ENCODE measurements at regions not wholly inside any gene's neighbourhood (a gene's known extent, or its start where the extent isn't known, plus 50 kb on each side); places are given as distances from the start of the nearest gene placed in this dataset.

DNA sequence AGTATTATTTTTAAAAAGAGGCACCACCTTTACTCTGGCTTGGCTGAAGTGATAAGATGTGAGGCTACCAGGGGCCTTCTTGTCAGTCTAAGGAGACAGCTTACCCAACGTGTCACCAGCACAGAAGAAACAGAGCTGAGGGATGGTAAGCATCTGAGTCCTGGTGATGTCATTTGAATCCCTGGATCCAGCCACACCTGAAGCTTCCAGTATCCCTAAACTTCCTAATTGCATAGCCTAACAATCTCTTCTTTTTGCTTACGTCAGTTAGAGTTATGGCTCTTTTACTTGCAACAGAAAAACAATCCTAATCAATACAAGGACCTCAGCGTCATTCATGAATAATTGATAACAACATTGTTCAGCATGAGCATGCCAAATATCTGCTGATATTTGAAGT lies 436.6 kb downstream of the SHISA9 start:
- Histone ChIP-seq H3K27me3 (no peaks in the 10 kb centered on the region), H3K9ac (ENCODE audit: low read depth in 2 of 2, low read length in 2 of 2) (no peak overlapping the region), H3K4me1 (no peaks in the 10 kb centered on the region), H3K9me3 (no peaks in the 10 kb centered on the region), H3K36me3 (no peaks in the 10 kb centered on the region), H3K4me3 (no peak overlapping the region), H3K27ac (no peak overlapping the region)
- DNase-seq, result no peak
- intact Hi-C loops (cut with DNase I), result no loop called here
- TF ChIP-seq CTCF (IDR thresholded peaks at IDR 0.05), result no peak

- DNase-seq, result no peak
- Histone ChIP-seq H3K27me3 (no peaks in the 10 kb centered on the region), H3K36me3 (no peaks in the 10 kb centered on the region), H3K9me3 (no peaks in the 10 kb centered on the region), H3K27ac (no peak overlapping the region), H3K9ac (ENCODE audit: low read depth in 2 of 2, low read length in 2 of 2) (no peak overlapping the region), H3K4me1 (no peaks in the 10 kb centered on the region), H3K4me3 (no peak overlapping the region)
- intact Hi-C loops (cut with DNase I), result no loop called here
- TF ChIP-seq CTCF (IDR thresholded peaks at IDR 0.05), result no peak
These were observed 441.3 kb downstream of the SHISA9 start for GRCh38 chr16:13342675-13343074.

DNA sequence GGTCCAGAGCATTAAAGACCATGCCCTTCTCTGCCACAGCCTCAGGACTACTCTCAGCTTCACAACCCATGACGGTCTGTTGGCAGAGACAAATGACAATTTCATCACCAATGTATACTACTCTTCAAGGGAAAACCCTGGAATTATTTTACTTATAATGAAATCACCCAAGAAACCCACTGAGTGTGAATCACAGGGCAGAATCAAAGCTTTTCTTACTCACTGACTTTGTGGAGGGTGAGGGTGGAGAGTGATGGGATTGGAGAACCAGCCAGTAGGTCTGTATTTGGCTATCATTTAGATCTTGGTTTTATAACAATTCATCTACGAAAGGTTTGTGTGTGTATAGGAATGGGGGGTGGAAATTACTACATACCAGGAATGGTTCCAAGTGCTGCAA lies 442.6 kb downstream of the SHISA9 start:
- no peak for DNase-seq
- no peaks in the 10 kb centered on the region for H3K36me3 ChIP-seq
- intact Hi-C loops (cut with DNase I), result no loop called here
- no peak overlapping the region for H3K9ac ChIP-seq (ENCODE audit: low read depth in 2 of 2, low read length in 2 of 2)
- no peak overlapping the region for H3K4me3 ChIP-seq
- TF ChIP-seq CTCF (IDR thresholded peaks at IDR 0.05), result no peak
- no peak overlapping the region for H3K27ac ChIP-seq
- H3K27me3 ChIP-seq, result no peaks in the 10 kb centered on the region
- H3K9me3 ChIP-seq, result no peaks in the 10 kb centered on the region
- H3K4me1 ChIP-seq, result no peaks in the 10 kb centered on the region

DNA sequence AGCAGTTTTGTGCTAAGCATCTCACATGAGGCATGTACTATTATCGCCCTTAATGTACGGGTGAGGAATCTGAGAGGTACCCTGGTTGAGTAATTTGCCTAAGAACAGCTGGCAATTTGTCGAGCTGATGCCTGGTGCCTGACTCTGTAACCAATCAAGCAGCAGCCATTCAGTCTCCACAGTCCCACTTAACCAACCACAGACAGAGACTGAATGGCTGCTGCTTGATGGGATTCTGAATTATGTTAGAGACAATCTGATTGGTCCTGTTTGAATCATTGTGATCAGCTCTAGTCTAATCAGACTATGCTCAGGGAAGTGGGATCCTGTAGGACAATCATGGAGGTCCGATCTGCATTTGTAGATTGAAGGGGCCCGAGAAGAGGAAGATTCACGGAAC lies 447.0 kb downstream of the SHISA9 start:
- Histone ChIP-seq H3K27me3 (no peaks in the 10 kb centered on the region), H3K36me3 (no peaks in the 10 kb centered on the region), H3K9me3 (no peaks in the 10 kb centered on the region), H3K4me3 (no peak overlapping the region), H3K9ac (ENCODE audit: low read depth in 2 of 2, low read length in 2 of 2) (no peak overlapping the region), H3K27ac (no peak overlapping the region), H3K4me1 (no peaks in the 10 kb centered on the region)
- DNase-seq, result no peak
- no peak for TF ChIP-seq CTCF (IDR thresholded peaks at IDR 0.05)
- intact Hi-C loops (cut with DNase I), result no loop called here

DNA sequence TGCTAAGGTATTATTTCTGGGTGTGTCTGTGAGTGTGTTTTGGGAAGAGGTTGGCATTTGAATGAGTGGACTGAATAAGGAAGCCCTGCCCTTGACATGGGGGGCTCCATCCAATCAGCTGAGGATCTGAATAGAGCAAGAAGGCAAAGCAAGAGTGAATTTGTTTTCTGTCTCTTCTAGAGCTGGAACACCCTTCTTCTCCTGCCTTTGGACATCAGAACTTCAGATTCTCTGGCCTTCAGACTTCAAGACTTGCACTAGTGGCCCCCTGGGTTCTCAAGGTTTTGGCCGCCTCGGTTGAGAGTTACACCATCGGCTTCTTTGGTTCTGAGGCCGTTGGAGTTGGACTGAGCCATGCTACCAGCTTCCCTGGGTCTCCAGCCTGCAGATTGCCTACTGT lies 448.6 kb downstream of the SHISA9 start:
- intact Hi-C loops (cut with DNase I), result no loop called here
- TF ChIP-seq CTCF (IDR thresholded peaks at IDR 0.05), result no peak
- Histone ChIP-seq H3K4me1 (no peaks in the 10 kb centered on the region), H3K36me3 (no peaks in the 10 kb centered on the region), H3K9ac (ENCODE audit: low read depth in 2 of 2, low read length in 2 of 2) (no peak overlapping the region), H3K9me3 (no peaks in the 10 kb centered on the region), H3K27me3 (no peaks in the 10 kb centered on the region), H3K4me3 (no peak overlapping the region), H3K27ac (no peak overlapping the region)
- no peak for DNase-seq

GRCh38 chr16:13351181-13351580 lies 449.8 kb downstream of the SHISA9 start:
- Histone ChIP-seq H3K36me3 (no peaks in the 10 kb centered on the region), H3K9ac (ENCODE audit: low read depth in 2 of 2, low read length in 2 of 2) (no peak overlapping the region), H3K9me3 (no peaks in the 10 kb centered on the region), H3K27ac (no peak overlapping the region), H3K4me3 (no peak overlapping the region), H3K27me3 (no peaks in the 10 kb centered on the region), H3K4me1 (no peaks in the 10 kb centered on the region)
- intact Hi-C loops (cut with DNase I), result no loop called here
- TF ChIP-seq CTCF (IDR thresholded peaks at IDR 0.05), result no peak
- no peak for DNase-seq
